ENCODE measurements at regions not wholly inside any gene's neighbourhood (a gene's known extent, or its start where the extent isn't known, plus 50 kb on each side); places are given as distances from the start of the nearest gene placed in this dataset.

DNA sequence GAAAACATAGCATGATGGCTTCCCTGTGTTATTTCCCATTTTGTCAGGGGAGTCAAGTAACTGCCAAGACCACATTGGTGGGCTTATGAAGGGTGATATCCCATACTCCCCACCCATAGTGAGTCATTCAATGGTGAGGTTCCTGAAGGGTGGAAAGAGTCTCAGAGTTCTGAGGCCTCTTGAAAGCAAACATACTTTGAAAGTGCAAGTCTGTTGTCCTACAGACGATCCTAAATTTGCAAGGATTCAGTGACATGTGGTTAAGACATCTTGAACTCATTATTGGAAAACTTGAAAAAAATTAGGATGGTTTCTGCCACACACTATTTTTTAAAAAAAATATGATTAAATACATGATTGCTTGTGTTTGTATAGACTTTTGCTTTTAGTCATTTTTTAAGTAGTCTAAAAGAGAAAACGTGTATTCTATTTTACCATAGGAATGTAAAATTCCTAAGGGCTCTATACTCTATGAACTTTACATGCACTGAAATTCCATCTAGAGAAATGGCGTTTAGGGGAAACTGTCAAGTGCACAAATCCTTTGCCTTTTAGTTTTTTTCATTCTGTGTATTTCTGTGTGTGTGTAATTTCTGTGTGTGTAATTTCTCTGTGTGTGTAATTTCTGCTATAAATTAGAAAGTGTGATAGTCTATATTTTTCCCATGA, 225.5 kb upstream of the ADAMTS5 start:
- Mint-ChIP-seq H3K27ac (no peak overlapping the region), H3K27me3 (no peaks in the 10 kb centered on the region), H3K4me3 (no peak overlapping the region), H3K4me1 (no peaks in the 10 kb centered on the region), H3K9me3 (peaks cover 0 to 10% (median 1%) of the 10 kb centered on the region in 11 donors), H3K36me3 (no peaks in the 10 kb centered on the region)
- ATAC-seq (no peak), DNase-seq (no peak)
- H3K27ac ChIP-seq (ENCODE audit: low read depth, low read length) = no peak overlapping the region
- no peaks in the 10 kb centered on the region for H3K36me3 ChIP-seq (ENCODE audit: control insufficient read depth in 2 of 3, insufficient read depth in 3 of 3, low read length in 3 of 3)
- H3K4me1 ChIP-seq (ENCODE audit: control insufficient read depth in 2 of 2, insufficient read depth in 2 of 2, low read length in 2 of 2) = no peaks in the 10 kb centered on the region
- intact Hi-C loops (cut with micrococcal nuclease) = no loop called here
- no peak overlapping the region for H3K4me3 ChIP-seq (ENCODE audit: low read length)
- CTCF ChIA-PET = no interaction called here
- H3K9me3 ChIP-seq (ENCODE audit: control insufficient read depth in 2 of 3, low read length in 3 of 3) = no peaks in the 10 kb centered on the region
- POLR2A ChIA-PET = no interaction called here
- H3K27me3 ChIP-seq (ENCODE audit: control insufficient read depth in 2 of 2, insufficient read depth in 2 of 2, low read length in 2 of 2) = no peaks in the 10 kb centered on the region

DNA sequence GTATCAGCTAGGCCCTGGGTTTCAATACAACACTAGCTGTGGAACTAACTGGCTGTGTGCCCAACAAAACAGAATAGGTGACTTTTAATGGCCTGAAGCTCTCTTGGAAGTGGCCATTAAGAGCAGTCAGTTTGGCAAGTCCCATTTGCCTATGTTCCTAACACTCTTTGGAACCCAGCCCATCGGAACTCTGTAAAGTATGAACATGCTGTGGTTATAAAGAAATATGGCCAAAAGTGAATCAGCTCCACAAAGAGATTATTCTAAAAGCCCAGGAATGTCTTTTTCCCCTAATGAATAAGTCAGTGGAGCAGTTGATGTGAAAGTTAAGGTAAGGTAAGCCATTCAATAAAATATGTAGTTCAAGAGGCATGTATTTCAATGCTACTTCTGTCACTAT, 223.7 kb upstream of the ADAMTS5 start:
- Mint-ChIP-seq H3K27ac (no peak overlapping the region), H3K9me3 (peaks cover 0 to 10% (median 1%) of the 10 kb centered on the region in 11 donors), H3K4me3 (no peak overlapping the region), H3K27me3 (no peaks in the 10 kb centered on the region), H3K4me1 (no peaks in the 10 kb centered on the region), H3K36me3 (no peaks in the 10 kb centered on the region)
- intact Hi-C loops (cut with micrococcal nuclease) = no loop called here
- no peaks in the 10 kb centered on the region for H3K27me3 ChIP-seq (ENCODE audit: control insufficient read depth in 2 of 2, insufficient read depth in 2 of 2, low read length in 2 of 2)
- DNase-seq (no peak), ATAC-seq (no peak)
- H3K27ac ChIP-seq (ENCODE audit: low read depth, low read length) = no peak overlapping the region
- H3K9me3 ChIP-seq (ENCODE audit: control insufficient read depth in 2 of 3, low read length in 3 of 3) = no peaks in the 10 kb centered on the region
- H3K4me3 ChIP-seq (ENCODE audit: low read length) = no peak overlapping the region
- H3K36me3 ChIP-seq (ENCODE audit: control insufficient read depth in 2 of 3, insufficient read depth in 3 of 3, low read length in 3 of 3) = no peaks in the 10 kb centered on the region
- CTCF ChIA-PET = no interaction called here
- H3K4me1 ChIP-seq (ENCODE audit: control insufficient read depth in 2 of 2, insufficient read depth in 2 of 2, low read length in 2 of 2) = no peaks in the 10 kb centered on the region
- POLR2A ChIA-PET = no interaction called here

DNA sequence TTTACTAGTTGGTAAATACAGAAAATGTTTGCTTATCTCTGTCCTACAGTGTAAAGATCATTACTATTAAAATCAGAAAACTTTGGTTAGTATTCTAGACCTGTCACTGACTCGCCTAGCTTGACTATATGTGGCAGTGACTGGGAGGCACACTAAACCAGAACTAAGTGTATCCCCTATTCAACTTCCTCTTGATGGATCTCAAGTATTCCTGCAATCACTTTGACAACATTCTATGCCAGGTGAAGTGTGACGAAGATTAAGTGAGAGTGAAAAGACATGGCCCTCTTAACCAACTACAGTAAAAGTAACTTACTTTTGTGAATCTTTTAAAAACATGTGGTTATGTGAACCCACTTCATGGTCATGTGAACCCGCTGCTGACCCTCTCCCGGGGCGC, 223.0 kb upstream of the ADAMTS5 start:
- Mint-ChIP-seq H3K4me1 (no peaks in the 10 kb centered on the region), H3K9me3 (peaks cover 0 to 7% (median 1%) of the 10 kb centered on the region in 11 donors), H3K36me3 (no peaks in the 10 kb centered on the region), H3K27me3 (no peaks in the 10 kb centered on the region), H3K4me3 (no peak overlapping the region), H3K27ac (no peak overlapping the region)
- Histone ChIP-seq H3K27ac (ENCODE audit: low read depth, low read length) (no peak overlapping the region), H3K27me3 (ENCODE audit: control insufficient read depth in 2 of 2, insufficient read depth in 2 of 2, low read length in 2 of 2) (no peaks in the 10 kb centered on the region), H3K4me3 (ENCODE audit: low read length) (no peak overlapping the region), H3K9me3 (ENCODE audit: control insufficient read depth in 2 of 3, low read length in 3 of 3) (no peaks in the 10 kb centered on the region), H3K36me3 (ENCODE audit: control insufficient read depth in 2 of 3, insufficient read depth in 3 of 3, low read length in 3 of 3) (no peaks in the 10 kb centered on the region), H3K4me1 (ENCODE audit: control insufficient read depth in 2 of 2, insufficient read depth in 2 of 2, low read length in 2 of 2) (no peaks in the 10 kb centered on the region)
- ChIA-PET POLR2A (no interaction called here), CTCF (no interaction called here)
- intact Hi-C loops (cut with micrococcal nuclease) = no loop called here
- ATAC-seq (no peak), DNase-seq (no peak)

DNA sequence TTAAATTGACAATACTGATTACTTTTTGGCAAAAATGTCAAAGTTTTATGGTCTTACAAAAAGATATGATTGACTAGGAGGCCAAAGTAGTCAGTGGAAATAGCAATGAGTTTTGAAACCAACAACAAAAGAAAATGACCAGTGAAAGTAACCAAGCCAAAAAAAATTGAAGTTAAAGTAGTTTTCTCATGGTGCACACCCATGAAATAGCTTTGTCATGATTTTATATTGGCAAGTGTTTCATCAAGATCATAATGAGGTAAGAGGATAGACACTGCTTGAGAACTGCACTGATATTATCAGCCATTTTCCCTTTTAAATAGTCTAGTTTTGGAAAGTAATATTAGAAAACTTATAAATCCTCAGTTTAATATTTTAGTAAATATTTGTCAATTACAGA, 206.2 kb upstream of the ADAMTS5 start:
- Histone ChIP-seq H3K27ac (ENCODE audit: low read depth, low read length) (no peak overlapping the region), H3K27me3 (ENCODE audit: control insufficient read depth in 2 of 2, insufficient read depth in 2 of 2, low read length in 2 of 2) (no peaks in the 10 kb centered on the region), H3K9me3 (ENCODE audit: control insufficient read depth in 2 of 3, low read length in 3 of 3) (no peaks in the 10 kb centered on the region), H3K36me3 (ENCODE audit: control insufficient read depth in 2 of 3, insufficient read depth in 3 of 3, low read length in 3 of 3) (no peaks in the 10 kb centered on the region), H3K4me3 (ENCODE audit: low read length) (no peak overlapping the region), H3K4me1 (ENCODE audit: control insufficient read depth in 2 of 2, insufficient read depth in 2 of 2, low read length in 2 of 2) (no peaks in the 10 kb centered on the region)
- Mint-ChIP-seq H3K27me3 (no peaks in the 10 kb centered on the region), H3K27ac (no peak overlapping the region), H3K36me3 (no peaks in the 10 kb centered on the region), H3K4me1 (no peaks in the 10 kb centered on the region), H3K4me3 (no peak overlapping the region), H3K9me3 (peaks cover 0 to 11% (median 0%) of the 10 kb centered on the region in 11 donors)
- ATAC-seq = no peak
- ChIA-PET POLR2A (no interaction called here), CTCF (no interaction called here)
- DNase-seq = no peak
- intact Hi-C loops (cut with micrococcal nuclease) = no loop called here

DNA sequence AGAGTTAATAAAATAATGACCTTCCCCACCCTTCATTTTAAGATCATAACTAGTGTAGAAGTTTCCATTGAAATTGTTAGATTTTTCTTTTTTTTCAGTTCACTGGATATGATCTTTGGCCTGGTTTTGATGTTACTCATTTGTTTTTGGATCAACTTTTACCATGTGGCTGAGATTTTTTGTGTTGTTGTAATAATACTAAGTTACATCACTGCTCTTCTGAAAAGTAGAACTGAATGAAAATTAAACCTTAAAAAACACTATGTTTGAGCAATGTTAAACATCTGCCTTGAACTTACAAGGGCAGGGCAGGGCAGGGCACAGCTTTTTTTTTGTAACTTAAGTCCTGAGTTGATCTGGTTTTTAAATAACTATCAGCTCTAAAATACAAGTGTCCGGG, 204.8 kb upstream of the ADAMTS5 start:
- DNase-seq = no peak

DNA sequence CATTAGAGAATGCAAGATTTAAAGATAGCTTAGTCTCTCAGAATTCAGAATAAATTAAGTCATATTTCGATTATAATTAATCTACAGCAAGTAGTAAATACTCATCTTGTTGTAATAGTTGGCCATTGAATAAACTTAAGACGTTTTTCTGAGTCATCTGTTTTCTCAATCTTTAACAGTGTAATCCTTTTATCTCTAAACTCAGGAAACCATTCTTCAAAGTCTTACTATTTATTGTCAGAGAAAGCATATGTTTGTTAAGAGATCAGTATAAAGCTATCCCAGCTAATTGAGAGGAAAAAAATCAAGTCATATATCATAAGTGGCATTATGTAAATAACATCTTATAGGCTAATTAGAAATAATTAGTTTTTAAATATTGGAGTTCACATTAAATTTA, 201.2 kb upstream of the ADAMTS5 start:
- Mint-ChIP-seq H3K4me3 (no peak overlapping the region), H3K36me3 (peaks cover 0 to 5% (median 0%) of the 10 kb centered on the region in 5 donors), H3K27ac (no peak overlapping the region), H3K27me3 (peaks cover 0 to 6% (median 0%) of the 10 kb centered on the region in 5 donors), H3K4me1 (no peaks in the 10 kb centered on the region), H3K9me3 (peaks cover 0 to 8% (median 3%) of the 10 kb centered on the region in 11 donors)
- H3K36me3 ChIP-seq (ENCODE audit: control insufficient read depth in 2 of 3, insufficient read depth in 3 of 3, low read length in 3 of 3) = no peaks in the 10 kb centered on the region
- CTCF ChIA-PET = no interaction called here
- H3K9me3 ChIP-seq (ENCODE audit: control insufficient read depth in 2 of 3, low read length in 3 of 3) = no peaks in the 10 kb centered on the region
- no peak for DNase-seq
- intact Hi-C loops (cut with micrococcal nuclease) = no loop called here
- H3K27ac ChIP-seq (ENCODE audit: low read depth, low read length) = no peak overlapping the region
- no peak for ATAC-seq
- H3K4me3 ChIP-seq (ENCODE audit: low read length) = no peak overlapping the region
- POLR2A ChIA-PET = no interaction called here
- H3K4me1 ChIP-seq (ENCODE audit: control insufficient read depth in 2 of 2, insufficient read depth in 2 of 2, low read length in 2 of 2) = no peaks in the 10 kb centered on the region
- H3K27me3 ChIP-seq (ENCODE audit: control insufficient read depth in 2 of 2, insufficient read depth in 2 of 2, low read length in 2 of 2) = no peaks in the 10 kb centered on the region

More for the DNA sequence above, 204.8 kb upstream of the ADAMTS5 start:
- ChIA-PET CTCF (no interaction called here), POLR2A (no interaction called here)
- no peaks in the 10 kb centered on the region for H3K4me1 Mint-ChIP-seq
- no peak overlapping the region for H3K4me3 ChIP-seq (ENCODE audit: low read length)
- no peak overlapping the region for H3K27ac ChIP-seq (ENCODE audit: low read depth, low read length)
- H3K27me3 Mint-ChIP-seq = no peaks in the 10 kb centered on the region
- H3K27me3 ChIP-seq (ENCODE audit: control insufficient read depth in 2 of 2, insufficient read depth in 2 of 2, low read length in 2 of 2) = no peaks in the 10 kb centered on the region
- H3K4me1 ChIP-seq (ENCODE audit: control insufficient read depth in 2 of 2, insufficient read depth in 2 of 2, low read length in 2 of 2) = no peaks in the 10 kb centered on the region
- no peak for ATAC-seq
- intact Hi-C loops (cut with micrococcal nuclease) = no loop called here
- H3K9me3 Mint-ChIP-seq = peaks cover 0 to 10% (median 0%) of the 10 kb centered on the region in 11 donors
- H3K4me3 Mint-ChIP-seq = no peak overlapping the region
- H3K36me3 ChIP-seq (ENCODE audit: control insufficient read depth in 2 of 3, insufficient read depth in 3 of 3, low read length in 3 of 3) = no peaks in the 10 kb centered on the region
- no peak overlapping the region for H3K27ac Mint-ChIP-seq
- no peaks in the 10 kb centered on the region for H3K9me3 ChIP-seq (ENCODE audit: control insufficient read depth in 2 of 3, low read length in 3 of 3)
- H3K36me3 Mint-ChIP-seq = no peaks in the 10 kb centered on the region
